ENCODE measurements at regions not wholly inside any gene's neighbourhood (a gene's known extent, or its start where the extent isn't known, plus 50 kb on each side); places are given as distances from the start of the nearest gene placed in this dataset.

DNA sequence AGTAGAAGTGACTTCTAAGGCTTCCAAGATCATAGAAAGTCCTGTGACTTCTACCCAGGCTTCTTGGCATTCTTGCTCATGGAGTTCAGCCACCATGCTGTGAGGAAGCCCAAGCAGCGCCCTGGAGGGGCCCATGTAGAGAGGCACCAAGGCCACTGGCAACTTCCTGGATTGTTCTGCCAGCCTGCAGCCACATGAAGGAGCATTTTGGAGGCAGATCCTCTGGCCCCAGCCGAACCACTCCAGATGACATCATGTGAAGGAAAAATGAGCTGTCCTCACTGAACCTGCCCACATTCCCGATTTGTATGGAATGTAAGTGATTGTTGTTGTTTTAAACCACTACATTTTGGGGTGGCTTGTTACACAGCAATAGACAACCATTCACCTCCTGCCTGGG, 51.5 kb upstream of the MNX1 start:
- TF ChIP-seq SP1 (IDR thresholded peaks at IDR 0.05; ENCODE audit: low read depth, low read length) (no peak), RAD21 (IDR thresholded peaks at IDR 0.05; ENCODE audit: insufficient read depth, low read depth, low read length) (no peak), TAF1 (IDR thresholded peaks at IDR 0.05; ENCODE audit: borderline replicate concordance, low read depth, low read length) (no peak), CHD2 (IDR thresholded peaks at IDR 0.05; ENCODE audit: borderline replicate concordance, low read depth, low read length) (no peak), HCFC1 (IDR thresholded peaks at IDR 0.05; ENCODE audit: low read length) (no peak), POLR2AphosphoS5 (IDR thresholded peaks at IDR 0.05; ENCODE audit: low read length) (no peak), ZNF274 (IDR thresholded peaks at IDR 0.05; ENCODE audit: insufficient read depth, insufficient read length) (no peak), EGR1 (IDR thresholded peaks at IDR 0.05; ENCODE audit: borderline replicate concordance in 1 of 2, low read depth in 2 of 2, low read length in 2 of 2) (no peak), JUNB (IDR thresholded peaks at IDR 0.05) (no peak)
- TF ChIP-seq, protein P1, sequence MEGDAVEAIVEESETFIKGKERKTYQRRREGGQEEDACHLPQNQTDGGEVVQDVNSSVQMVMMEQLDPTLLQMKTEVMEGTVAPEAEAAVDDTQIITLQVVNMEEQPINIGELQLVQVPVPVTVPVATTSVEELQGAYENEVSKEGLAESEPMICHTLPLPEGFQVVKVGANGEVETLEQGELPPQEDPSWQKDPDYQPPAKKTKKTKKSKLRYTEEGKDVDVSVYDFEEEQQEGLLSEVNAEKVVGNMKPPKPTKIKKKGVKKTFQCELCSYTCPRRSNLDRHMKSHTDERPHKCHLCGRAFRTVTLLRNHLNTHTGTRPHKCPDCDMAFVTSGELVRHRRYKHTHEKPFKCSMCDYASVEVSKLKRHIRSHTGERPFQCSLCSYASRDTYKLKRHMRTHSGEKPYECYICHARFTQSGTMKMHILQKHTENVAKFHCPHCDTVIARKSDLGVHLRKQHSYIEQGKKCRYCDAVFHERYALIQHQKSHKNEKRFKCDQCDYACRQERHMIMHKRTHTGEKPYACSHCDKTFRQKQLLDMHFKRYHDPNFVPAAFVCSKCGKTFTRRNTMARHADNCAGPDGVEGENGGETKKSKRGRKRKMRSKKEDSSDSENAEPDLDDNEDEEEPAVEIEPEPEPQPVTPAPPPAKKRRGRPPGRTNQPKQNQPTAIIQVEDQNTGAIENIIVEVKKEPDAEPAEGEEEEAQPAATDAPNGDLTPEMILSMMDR (IDR thresholded peaks at IDR 0.05 in 2 of 3, conservative IDR thresholded peaks at IDR 0.05 in 1 of 3; ENCODE audit: control insufficient read depth in 2 of 3, extremely low read depth in 1 of 3, insufficient read depth in 1 of 3, low read depth in 3 of 3, low read length in 3 of 3) = no peak
- TF ChIP-seq, protein P2, sequence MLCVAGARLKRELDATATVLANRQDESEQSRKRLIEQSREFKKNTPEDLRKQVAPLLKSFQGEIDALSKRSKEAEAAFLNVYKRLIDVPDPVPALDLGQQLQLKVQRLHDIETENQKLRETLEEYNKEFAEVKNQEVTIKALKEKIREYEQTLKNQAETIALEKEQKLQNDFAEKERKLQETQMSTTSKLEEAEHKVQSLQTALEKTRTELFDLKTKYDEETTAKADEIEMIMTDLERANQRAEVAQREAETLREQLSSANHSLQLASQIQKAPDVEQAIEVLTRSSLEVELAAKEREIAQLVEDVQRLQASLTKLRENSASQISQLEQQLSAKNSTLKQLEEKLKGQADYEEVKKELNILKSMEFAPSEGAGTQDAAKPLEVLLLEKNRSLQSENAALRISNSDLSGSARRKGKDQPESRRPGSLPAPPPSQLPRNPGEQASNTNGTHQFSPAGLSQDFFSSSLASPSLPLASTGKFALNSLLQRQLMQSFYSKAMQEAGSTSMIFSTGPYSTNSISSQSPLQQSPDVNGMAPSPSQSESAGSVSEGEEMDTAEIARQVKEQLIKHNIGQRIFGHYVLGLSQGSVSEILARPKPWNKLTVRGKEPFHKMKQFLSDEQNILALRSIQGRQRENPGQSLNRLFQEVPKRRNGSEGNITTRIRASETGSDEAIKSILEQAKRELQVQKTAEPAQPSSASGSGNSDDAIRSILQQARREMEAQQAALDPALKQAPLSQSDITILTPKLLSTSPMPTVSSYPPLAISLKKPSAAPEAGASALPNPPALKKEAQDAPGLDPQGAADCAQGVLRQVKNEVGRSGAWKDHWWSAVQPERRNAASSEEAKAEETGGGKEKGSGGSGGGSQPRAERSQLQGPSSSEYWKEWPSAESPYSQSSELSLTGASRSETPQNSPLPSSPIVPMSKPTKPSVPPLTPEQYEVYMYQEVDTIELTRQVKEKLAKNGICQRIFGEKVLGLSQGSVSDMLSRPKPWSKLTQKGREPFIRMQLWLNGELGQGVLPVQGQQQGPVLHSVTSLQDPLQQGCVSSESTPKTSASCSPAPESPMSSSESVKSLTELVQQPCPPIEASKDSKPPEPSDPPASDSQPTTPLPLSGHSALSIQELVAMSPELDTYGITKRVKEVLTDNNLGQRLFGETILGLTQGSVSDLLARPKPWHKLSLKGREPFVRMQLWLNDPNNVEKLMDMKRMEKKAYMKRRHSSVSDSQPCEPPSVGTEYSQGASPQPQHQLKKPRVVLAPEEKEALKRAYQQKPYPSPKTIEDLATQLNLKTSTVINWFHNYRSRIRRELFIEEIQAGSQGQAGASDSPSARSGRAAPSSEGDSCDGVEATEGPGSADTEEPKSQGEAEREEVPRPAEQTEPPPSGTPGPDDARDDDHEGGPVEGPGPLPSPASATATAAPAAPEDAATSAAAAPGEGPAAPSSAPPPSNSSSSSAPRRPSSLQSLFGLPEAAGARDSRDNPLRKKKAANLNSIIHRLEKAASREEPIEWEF (IDR thresholded peaks at IDR 0.05; ENCODE audit: insufficient replicate concordance, low read depth, low read length) = no peak
